Mucosa of descending colon (tissue), 3 donors: ENCODE measurements at regions not wholly inside any gene's neighbourhood (a gene's known extent, or its start where the extent isn't known, plus 50 kb on each side); places are given as distances from the start of the nearest gene placed in this dataset.

Source experiments
- ATAC-seq: fragments of 200-7000 bp; cut with Tn5 transposase; one replicate; pipeline ENCODE4 v1.9.1; 2020; ENCODE audit warnings: mild to moderate bottlenecking, moderate library complexity
- DNase-seq, 3 donors: peaks; one replicate each; pipeline ENCODE4 v3.0.0-alpha.2; 2020
- H3K36me3 ChIP-seq: fragments of 200-600 bp; one replicate; pipeline ENCODE4 v1.8.0; 2021; ENCODE audit warnings: low read depth, mild to moderate bottlenecking
- H3K4me1 ChIP-seq: fragments of 200-600 bp; one replicate; pipeline ENCODE4 v1.8.0; 2021; ENCODE audit warnings: low read depth, mild to moderate bottlenecking
- H3K4me3 ChIP-seq: fragments of 200-600 bp; one replicate; pipeline ENCODE4 v1.8.0; 2021; ENCODE audit warnings: mild to moderate bottlenecking
- H3K9me3 ChIP-seq: fragments of 200-600 bp; one replicate; pipeline ENCODE4 v1.8.0; 2021; ENCODE audit warnings: mild to moderate bottlenecking
- CTCF ChIP-seq: fragments of 200-600 bp; IDR thresholded peaks from one replicate; pipeline ENCODE4 v1.8.0; 2022; ENCODE audit warnings: antibody characterized with exemption, mild to moderate bottlenecking
- intact Hi-C, 2 donors: fragments of 100-400 bp; cut with DNase I in 1 of 2; cut with micrococcal nuclease in 1 of 2; formaldehyde crosslinking; loops; one replicate each; pipeline versions ENCODE4 v1.11.0 to v1.11.1; 2022; cut with DNase I, micrococcal nuclease
- donor health status: DM: no; HTN: no; CAD: no; lungs with moderate emphysema.
- donor health status: DM: no; HTN: no; CAD: no.
- donor health status: DM: no; HTN: yes; CAD: no.

- DNase-seq (no peak), ATAC-seq (no peak)
- Histone ChIP-seq H3K36me3 (no peaks in the 10 kb centered on the region), H3K4me3 (no peak overlapping the region), H3K4me1 (no peaks in the 10 kb centered on the region), H3K9me3 (no peaks in the 10 kb centered on the region)
- TF ChIP-seq CTCF, result no peak
- intact Hi-C loops, result no loop called here
These were observed 211.8 kb downstream of the ENGASE start for GRCh38 chr17:79286440-79286839.

DNA sequence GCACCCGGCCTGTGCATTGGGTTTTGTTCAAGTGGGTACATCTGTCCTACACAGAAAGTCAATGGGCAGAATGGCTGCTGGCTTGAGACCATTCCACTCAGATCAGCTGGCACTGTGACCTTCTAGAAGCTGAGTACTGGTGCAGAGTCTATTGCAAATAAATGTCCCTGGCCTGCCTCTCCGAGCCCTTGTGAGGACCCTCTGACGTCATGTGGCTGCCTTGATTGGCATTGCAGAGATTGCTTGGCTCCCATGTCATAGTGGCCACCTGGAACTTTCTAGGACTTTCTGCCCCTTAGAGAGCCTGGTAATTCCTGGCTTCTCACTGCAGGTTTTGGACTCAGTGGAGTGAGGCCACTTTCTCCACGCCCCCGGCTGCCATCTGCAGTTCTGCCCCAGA lies 211.3 kb downstream of the ENGASE start:
- no peak for ATAC-seq
- intact Hi-C loops, result no loop called here

GRCh38 chr17:79282294-79282693 lies 207.7 kb downstream of the ENGASE start:
- TF ChIP-seq CTCF, result no peak
- Histone ChIP-seq H3K9me3 (no peaks in the 10 kb centered on the region), H3K4me1 (no peaks in the 10 kb centered on the region), H3K36me3 (no peaks in the 10 kb centered on the region), H3K4me3 (no peak overlapping the region)
- DNase-seq (no peak), ATAC-seq (no peak)
- intact Hi-C loops, result no loop called here

More for the DNA sequence above, 211.3 kb downstream of the ENGASE start:
- no peaks in the 10 kb centered on the region for H3K4me1 ChIP-seq
- no peak overlapping the region for H3K4me3 ChIP-seq
- H3K36me3 ChIP-seq, result no peaks in the 10 kb centered on the region
- DNase-seq, result no peak
- H3K9me3 ChIP-seq, result no peaks in the 10 kb centered on the region
- no peak for TF ChIP-seq CTCF

- ATAC-seq (no peak), DNase-seq (no peak)
- Histone ChIP-seq H3K4me3 (no peak overlapping the region), H3K9me3 (no peaks in the 10 kb centered on the region), H3K36me3 (no peaks in the 10 kb centered on the region), H3K4me1 (no peaks in the 10 kb centered on the region)
- no peak for TF ChIP-seq CTCF
- intact Hi-C loops, result no loop called here
These were observed 207.2 kb downstream of the ENGASE start for GRCh38 chr17:79281803-79282202.

- no peak for DNase-seq
- intact Hi-C loops, result no loop called here
- ATAC-seq, result no peak
- Histone ChIP-seq H3K4me3 (no peak overlapping the region), H3K9me3 (no peaks in the 10 kb centered on the region), H3K4me1 (no peaks in the 10 kb centered on the region), H3K36me3 (no peaks in the 10 kb centered on the region)
- no peak for TF ChIP-seq CTCF
These were observed 206.4 kb downstream of the ENGASE start for GRCh38 chr17:79280866-79281572.

DNA sequence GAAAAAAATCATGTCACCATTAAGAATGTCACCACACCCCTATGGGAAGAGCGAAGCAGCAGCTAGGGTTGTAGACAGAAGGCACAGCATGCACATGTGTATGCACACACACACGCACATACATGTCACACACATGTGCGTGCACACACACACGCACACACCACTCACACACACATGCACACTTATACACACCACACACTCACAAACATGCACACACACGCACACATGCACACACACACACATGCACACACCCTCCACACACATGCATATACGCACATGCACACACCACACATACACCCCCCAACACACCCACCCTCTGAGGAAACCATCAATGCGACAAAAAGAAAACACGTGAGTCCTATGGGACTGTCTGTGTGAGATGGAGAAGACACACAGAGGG lies 205.4 kb downstream of the ENGASE start:
- ATAC-seq, result no peak
- no peaks in the 10 kb centered on the region for H3K4me1 ChIP-seq
- TF ChIP-seq CTCF, result no peak
- H3K36me3 ChIP-seq, result no peaks in the 10 kb centered on the region
- no peaks in the 10 kb centered on the region for H3K9me3 ChIP-seq
- no peak for DNase-seq
- no peak overlapping the region for H3K4me3 ChIP-seq
- intact Hi-C loops, result no loop called here
